HG03108 (cell line): ENCODE measurements at regions not wholly inside any gene's neighbourhood (a gene's known extent, or its start where the extent isn't known, plus 50 kb on each side); places are given as distances from the start of the nearest gene placed in this dataset.
"Not testable (repeated sequence)": the region's sequence is repeated elsewhere in the genome, so short reads cannot be mapped to it uniquely, and the experiment has no call there.

Experiments
- ATAC-seq: cut with Tn5 transposase; IDR thresholded peaks from one replicate; pipeline ENCODE4 v1.9.1; 2021; ENCODE audit warnings: moderate library complexity; ENCODE audit not compliant: unreplicated experiment

DNA sequence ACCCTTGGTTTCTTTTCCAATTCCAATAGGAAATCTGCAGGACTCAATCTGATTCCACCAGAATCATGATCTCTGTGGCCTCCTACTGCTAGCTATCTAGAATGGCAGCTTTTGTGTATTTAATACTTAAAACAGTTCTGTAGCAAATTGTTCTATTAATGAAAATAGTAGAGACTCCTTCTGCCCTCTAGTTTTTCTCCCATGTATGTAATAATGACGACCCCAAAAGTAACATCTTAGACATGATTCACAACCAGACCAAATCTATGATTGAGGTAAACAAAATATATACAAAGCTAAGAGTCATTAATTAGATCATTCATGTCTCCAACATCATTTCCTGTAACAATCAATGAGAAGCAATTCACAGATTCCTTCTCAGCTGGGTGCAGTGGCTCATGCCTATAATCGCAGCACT, 259.1 kb upstream of the MKLN1 start:
- ATAC-seq: no peak

- no peak for ATAC-seq
Observed at GRCh38 chr7:131071786-131072504, 255.7 kb upstream of the MKLN1 start.

GRCh38 chr7:131072505-131073091, 255.1 kb upstream of the MKLN1 start:
- no peak for ATAC-seq

DNA sequence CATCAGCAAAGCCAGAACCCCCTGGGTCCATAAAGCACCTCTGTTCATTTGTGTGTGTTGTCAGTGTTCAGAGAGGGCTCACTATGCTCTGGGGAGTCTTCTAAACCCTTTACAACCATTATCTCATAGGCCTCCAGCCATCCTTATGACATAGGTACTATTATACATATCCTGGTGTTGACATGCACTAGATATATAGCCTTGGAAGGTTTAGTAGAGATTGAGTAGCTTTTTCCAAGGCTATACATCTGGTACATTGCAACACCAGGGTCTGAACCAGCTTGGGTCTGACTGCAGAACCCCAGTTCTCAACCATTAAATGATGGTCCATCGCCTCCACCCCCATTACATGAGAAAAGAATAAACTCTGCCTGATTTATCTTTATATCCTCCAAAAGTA, 253.6 kb upstream of the MKLN1 start:
- no peak for ATAC-seq

DNA sequence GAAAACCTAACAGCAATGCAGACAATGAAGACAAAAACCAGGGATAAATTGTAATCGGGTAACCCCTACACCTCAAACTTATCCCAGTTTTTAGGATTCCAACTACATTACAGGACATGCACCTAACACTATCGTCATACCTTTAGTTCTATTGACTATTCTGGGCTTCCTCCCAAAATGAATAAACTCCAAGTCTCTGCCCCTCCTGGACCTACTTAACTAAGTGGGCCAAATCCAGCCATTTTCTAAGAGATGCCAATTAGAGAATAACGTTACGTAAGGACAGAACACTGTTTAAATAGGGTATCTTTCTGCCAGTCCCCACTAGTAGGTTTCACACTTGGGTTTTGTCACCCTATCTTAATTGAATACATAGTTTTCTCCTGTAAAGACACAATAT, 253.1 kb upstream of the MKLN1 start:
- no peak for ATAC-seq

GRCh38 chr7:131075406-131075805, 252.3 kb upstream of the MKLN1 start:
- no peak for ATAC-seq

DNA sequence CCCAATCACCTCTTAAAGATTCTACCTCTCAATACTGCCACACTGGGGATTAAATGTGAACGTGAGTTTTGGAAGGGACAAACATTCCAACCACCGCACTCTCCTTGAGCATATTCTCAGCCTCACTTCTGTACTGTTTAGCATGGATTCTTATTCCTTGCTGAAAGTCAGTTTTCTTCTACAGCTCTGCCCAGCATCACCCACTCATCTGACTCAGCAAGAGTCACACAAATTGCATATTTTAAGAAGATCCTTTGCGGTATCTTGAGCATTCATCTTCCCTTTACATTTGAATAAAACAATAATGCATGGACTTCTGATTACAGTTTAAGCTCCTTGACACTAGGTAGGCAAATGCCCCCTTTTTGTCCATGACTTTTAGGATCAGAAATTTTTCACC, 251.6 kb upstream of the MKLN1 start:
- ATAC-seq: no peak

- ATAC-seq: no peak
Observed at GRCh38 chr7:131076711-131077181, 250.9 kb upstream of the MKLN1 start.

- ATAC-seq: no peak
Observed at GRCh38 chr7:131077735-131078134, 249.9 kb upstream of the MKLN1 start.

DNA sequence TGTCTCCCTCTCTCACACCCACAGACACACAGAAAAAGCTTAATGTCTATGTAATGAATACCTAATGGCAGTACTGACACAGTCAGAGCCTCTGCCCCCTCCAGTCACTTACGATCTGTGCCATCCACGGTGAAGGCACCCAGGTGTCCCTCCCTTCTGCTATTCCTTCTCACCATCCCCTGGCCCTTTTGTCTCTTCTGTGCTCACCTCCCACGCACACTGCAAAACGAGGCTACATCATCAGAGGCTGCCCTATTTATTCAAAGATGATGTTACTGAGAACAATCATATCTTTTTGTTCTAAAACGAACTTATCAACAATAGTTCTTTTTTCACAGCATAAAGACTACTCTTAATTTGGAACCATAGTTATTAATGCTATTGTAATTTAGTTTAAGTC, 246.9 kb upstream of the MKLN1 start:
- ATAC-seq: no peak

DNA sequence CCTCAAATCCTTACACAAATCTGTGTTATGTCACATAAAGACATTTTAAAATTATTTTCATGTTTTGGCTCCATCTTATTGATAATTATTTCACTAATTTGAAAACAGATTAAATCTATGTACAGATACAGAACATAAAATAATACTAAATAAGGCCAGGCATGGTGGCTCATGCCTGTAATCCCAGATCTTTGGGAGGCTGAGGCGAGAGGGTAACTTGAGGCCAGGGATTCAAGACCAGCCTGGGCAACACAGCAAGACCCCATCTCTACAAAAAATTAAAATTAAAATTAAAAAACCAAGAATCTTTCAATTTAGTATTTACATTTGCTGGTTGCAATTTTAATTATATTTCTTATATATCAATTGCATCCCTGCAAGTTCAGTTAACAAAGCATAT, 246.4 kb upstream of the MKLN1 start:
- no peak for ATAC-seq

GRCh38 chr7:131083781-131084180, 243.9 kb upstream of the MKLN1 start:
- ATAC-seq: no peak

GRCh38 chr7:131084336-131084735, 243.3 kb upstream of the MKLN1 start:
- not testable (repeated sequence) for ATAC-seq

- ATAC-seq: no peak
Observed at GRCh38 chr7:131087756-131088658, 239.7 kb upstream of the MKLN1 start.

DNA sequence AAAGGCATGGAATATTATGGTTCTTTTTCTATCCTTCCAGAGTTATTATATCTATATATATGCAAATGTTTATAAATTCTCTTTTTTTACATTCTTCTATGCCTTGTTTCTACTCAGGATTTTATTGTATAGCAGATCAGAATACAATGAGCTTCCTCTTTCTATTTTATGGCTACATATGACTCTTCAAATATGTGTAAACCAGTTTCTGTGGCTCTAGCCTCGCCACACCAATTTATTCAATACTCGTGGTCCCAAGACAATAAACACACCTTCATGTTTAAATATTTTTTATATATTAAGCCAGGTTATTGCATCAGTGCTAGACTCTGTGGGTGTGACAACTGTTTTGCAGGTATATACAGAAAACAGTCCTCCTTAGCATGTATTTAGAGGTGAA, 237.5 kb upstream of the MKLN1 start:
- no peak for ATAC-seq

- no peak for ATAC-seq
Observed at GRCh38 chr7:131090886-131091692, 236.6 kb upstream of the MKLN1 start.

- no peak for ATAC-seq
Observed at GRCh38 chr7:131094685-131095084, 233.0 kb upstream of the MKLN1 start.

DNA sequence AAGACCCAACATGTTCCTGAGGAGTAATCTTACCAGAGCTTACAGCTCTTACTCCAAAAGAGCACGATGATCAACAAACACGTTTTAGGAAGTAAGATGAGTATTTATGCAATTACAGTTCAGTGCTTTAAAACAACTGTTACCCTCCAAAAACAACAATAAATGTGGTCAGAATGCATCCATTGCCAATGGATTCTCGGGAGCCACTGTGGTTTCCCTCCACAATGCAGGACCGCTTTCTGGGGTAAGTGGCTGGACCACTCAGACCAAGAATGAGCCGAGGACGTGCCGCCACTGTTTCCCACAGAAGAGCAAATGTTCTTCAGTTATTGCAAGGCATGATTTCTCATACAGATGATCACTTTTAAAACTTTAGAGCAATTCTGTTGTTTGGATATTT, 232.3 kb upstream of the MKLN1 start:
- no peak for ATAC-seq

- no peak for ATAC-seq
Observed at GRCh38 chr7:131096267-131096927, 231.3 kb upstream of the MKLN1 start.

DNA sequence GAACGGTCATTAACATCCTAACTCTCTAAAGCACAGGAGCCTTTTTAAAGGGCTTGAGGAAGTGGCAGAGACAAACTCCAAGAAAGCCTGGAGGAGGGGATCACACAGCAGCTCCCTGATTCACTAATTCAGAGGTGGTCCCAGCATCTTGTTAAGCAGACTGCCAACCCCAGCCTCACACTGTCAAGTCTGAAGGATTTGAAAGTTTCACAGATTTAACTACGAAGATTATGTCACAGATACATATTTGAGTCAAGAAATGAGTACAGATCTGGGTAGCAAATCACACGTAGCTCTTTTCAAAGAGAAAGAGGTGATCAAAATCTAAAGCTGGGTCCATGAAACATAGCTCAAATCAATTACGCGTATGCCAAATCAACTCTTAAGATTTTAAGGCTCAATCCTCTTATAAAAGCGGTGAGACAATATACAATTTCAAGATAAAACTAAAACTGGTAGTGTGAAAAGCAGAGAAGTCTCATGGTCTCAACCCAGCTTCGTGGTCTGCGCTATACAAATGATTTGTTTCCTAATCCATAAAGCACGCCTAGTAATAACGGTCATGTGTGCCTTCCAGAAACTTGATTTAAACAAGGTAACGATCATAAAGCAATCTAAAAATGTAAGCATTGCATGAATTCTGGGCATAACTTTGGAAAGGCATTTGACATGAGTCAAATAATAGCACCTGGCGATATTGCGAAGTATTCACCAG, 229.9 kb upstream of the MKLN1 start:
- ATAC-seq: no peak
